Fibroblast of the aortic adventitia (primary cell): ENCODE measurements at regions not wholly inside any gene's neighbourhood (a gene's known extent, or its start where the extent isn't known, plus 50 kb on each side); places are given as distances from the start of the nearest gene placed in this dataset.
A peak's percentile ranks its signal among the peaks of the same experiment; 100 is the strongest.

Experiments
- DNase-seq: peaks from one replicate; pipeline ENCODE4 v3.0.0-alpha.2; 2010; ENCODE audit warnings: low read depth
- H3K4me3 ChIP-seq: 2 replicates; pipeline ENCODE4 v1.5.1; 2011; ENCODE audit warnings: low read depth, mild to moderate bottlenecking, control low read depth, low read length, moderate library complexity
- CTCF ChIP-seq: IDR thresholded peaks from 2 replicates; pipeline ENCODE4 v1.5.1; 2011; ENCODE audit warnings: mild to moderate bottlenecking, low read length, control low read depth, inconsistent platforms; ENCODE audit not compliant: insufficient read depth

GRCh38 chrX:40504801-40505605, 75.8 kb upstream of the ATP6AP2 start:
- TF ChIP-seq CTCF: no peak
- no peak overlapping the region for H3K4me3 ChIP-seq
- DNase-seq: peak; percentile 61

GRCh38 chrX:40503094-40503493, 77.7 kb upstream of the ATP6AP2 start:
- no peak for TF ChIP-seq CTCF
- no peak for DNase-seq
- H3K4me3 ChIP-seq: no peak overlapping the region

- DNase-seq: no peak
- TF ChIP-seq CTCF: no peak
These were observed 78.1 kb upstream of the ATP6AP2 start for GRCh38 chrX:40502688-40503087.

GRCh38 chrX:40501164-40501855, 79.5 kb upstream of the ATP6AP2 start:
- no peak overlapping the region for H3K4me3 ChIP-seq
- no peak for TF ChIP-seq CTCF
- DNase-seq: no peak

More at GRCh38 chrX:40502688-40503087, 78.1 kb upstream of the ATP6AP2 start:
- H3K4me3 ChIP-seq: no peak overlapping the region

- H3K4me3 ChIP-seq: no peak overlapping the region
- DNase-seq: no peak
- TF ChIP-seq CTCF: peak; percentile 27
These were observed 84.0 kb upstream of the ATP6AP2 start for GRCh38 chrX:40496728-40497127.

GRCh38 chrX:40495659-40496058, 85.1 kb upstream of the ATP6AP2 start:
- H3K4me3 ChIP-seq: no peak overlapping the region
- no peak for TF ChIP-seq CTCF
- DNase-seq: no peak

GRCh38 chrX:40494005-40494404, 86.8 kb upstream of the ATP6AP2 start:
- TF ChIP-seq CTCF: no peak
- no peak overlapping the region for H3K4me3 ChIP-seq
- DNase-seq: no peak
